Pancreas (tissue), 10 donors: ENCODE measurements at regions not wholly inside any gene's neighbourhood (a gene's known extent, or its start where the extent isn't known, plus 50 kb on each side); places are given as distances from the start of the nearest gene placed in this dataset.
A peak's percentile ranks its signal among the peaks of the same experiment; 100 is the strongest.

Experiments used
- ATAC-seq, 4 donors: fragments of 200-7000 bp; cut with Tn5 transposase; one replicate each; pipeline versions ENCODE4 v1.8.0 to v1.9.1; 2020; ENCODE audit warnings: mild to moderate bottlenecking in 4 of 4, moderate library complexity in 4 of 4
- DNase-seq, 6 donors: peaks; one replicate each; pipeline ENCODE4 v3.0.0-alpha.2; 2020
- FAIRE-seq: peaks from 2 replicates; lab custom pipeline; 2012; peaks lifted over from hg19 to GRCh38; lab: Jason Lieb, UNC
- H3K27ac ChIP-seq, 4 donors: fragments of 200-600 bp; sonication (generic); 1 replicate in 3 of 4; 2 replicates in 1 of 4; pipeline versions ENCODE4 v1.5.0 to v1.8.0; 2020
- H3K27me3 ChIP-seq, 4 donors: fragments of 200-600 bp; one replicate each; pipeline ENCODE4 v1.8.0; 2021
- H3K36me3 ChIP-seq, 3 donors: fragments of 200-600 bp; sonication (generic) in 1 of 3; one replicate each; pipeline versions ENCODE4 v1.5.0 to v1.8.0; 2020 to 2021
- H3K4me1 ChIP-seq, 3 donors: fragments of 200-600 bp; one replicate each; pipeline ENCODE4 v1.8.0; 2021
- H3K4me3 ChIP-seq, 4 donors: fragments of 200-600 bp; sonication (generic) in 2 of 4; one replicate each; pipeline versions ENCODE4 v1.5.0 to v1.8.0; 2020 to 2021
- H3K9me3 ChIP-seq, 4 donors: fragments of 200-600 bp; one replicate each; pipeline ENCODE4 v1.8.0; 2021
- WGBS, 2 donors: extraction: QIAGEN DNeasy Blood & Tissue Kit; methylation state at CpG; one replicate each; pipeline ENCODE4 v1.1.7; 2013; 5-methylcytosine and 5-hydroxymethylcytosine counted together
- intact Hi-C, 3 donors: fragments of 100-400 bp; cut with DNase I; formaldehyde crosslinking; loops; one replicate each; pipeline versions ENCODE4 v1.11.1 to v1.14.2; 2022
- TF ChIP-seq, protein P1 (sequence below), 4 donors: fragments of 200-600 bp; sonication (generic) in 3 of 4; IDR thresholded peaks; one replicate each; pipeline versions ENCODE4 v1.5.0 to v1.8.0; 2021; ENCODE audit warnings: antibody characterized with exemption in 4 of 4
- donor health status: healthy with polysubstance abuse.
- donor health status: DM: no; HTN: no; CAD: no; lungs with moderate emphysema.
- donor health status: DM: no; HTN: no; CAD: no.
- donor health status: control.
- donor health status: control.
- donor health status: Bipolar disorder and iron deficiency.
- donor health status: DM: yes; HTN: yes; CAD: no.
- donor health status: DM: no; HTN: no; CAD: no.
- donor health status: DM: no; HTN: no; CAD: no.
- donor health status: DM: yes; HTN: yes; CAD: no.

DNA sequence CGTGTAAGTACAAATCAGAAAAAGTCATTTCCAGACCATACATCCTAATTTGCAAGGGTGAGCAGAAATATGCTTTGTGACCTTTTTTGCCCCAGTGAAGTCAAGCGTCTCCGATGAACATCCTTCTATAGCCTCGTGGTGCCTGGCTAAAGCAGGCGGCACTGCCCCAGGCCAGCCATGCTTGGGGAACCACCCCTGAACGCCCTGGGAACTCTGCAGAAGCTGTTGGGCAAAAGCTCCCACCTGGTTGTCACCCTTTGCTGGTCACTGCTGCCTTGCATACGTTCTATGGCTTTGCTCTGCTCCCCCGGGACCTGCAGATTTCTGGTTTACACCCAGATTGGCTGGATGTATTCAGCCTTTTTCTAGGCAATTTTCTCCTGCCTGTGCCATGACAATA is 256.4 kb downstream of the SS18 start:
- Histone ChIP-seq H3K4me1 (no peaks in the 10 kb centered on the region), H3K27ac (no peak overlapping the region), H3K9me3 (no peaks in the 10 kb centered on the region), H3K36me3 (no peaks in the 10 kb centered on the region), H3K27me3 (no peaks in the 10 kb centered on the region), H3K4me3 (no peak overlapping the region)
- WGBS, 2 donors: 61 to 70% methylated on average over 8 of the region's 8 CpGs
- TF ChIP-seq, protein P1, sequence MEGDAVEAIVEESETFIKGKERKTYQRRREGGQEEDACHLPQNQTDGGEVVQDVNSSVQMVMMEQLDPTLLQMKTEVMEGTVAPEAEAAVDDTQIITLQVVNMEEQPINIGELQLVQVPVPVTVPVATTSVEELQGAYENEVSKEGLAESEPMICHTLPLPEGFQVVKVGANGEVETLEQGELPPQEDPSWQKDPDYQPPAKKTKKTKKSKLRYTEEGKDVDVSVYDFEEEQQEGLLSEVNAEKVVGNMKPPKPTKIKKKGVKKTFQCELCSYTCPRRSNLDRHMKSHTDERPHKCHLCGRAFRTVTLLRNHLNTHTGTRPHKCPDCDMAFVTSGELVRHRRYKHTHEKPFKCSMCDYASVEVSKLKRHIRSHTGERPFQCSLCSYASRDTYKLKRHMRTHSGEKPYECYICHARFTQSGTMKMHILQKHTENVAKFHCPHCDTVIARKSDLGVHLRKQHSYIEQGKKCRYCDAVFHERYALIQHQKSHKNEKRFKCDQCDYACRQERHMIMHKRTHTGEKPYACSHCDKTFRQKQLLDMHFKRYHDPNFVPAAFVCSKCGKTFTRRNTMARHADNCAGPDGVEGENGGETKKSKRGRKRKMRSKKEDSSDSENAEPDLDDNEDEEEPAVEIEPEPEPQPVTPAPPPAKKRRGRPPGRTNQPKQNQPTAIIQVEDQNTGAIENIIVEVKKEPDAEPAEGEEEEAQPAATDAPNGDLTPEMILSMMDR (IDR thresholded peaks at IDR 0.05): no peak
- intact Hi-C loops: no loop called here
- DNase-seq: no peak
- FAIRE-seq: no peak
- ATAC-seq: no peak

DNA sequence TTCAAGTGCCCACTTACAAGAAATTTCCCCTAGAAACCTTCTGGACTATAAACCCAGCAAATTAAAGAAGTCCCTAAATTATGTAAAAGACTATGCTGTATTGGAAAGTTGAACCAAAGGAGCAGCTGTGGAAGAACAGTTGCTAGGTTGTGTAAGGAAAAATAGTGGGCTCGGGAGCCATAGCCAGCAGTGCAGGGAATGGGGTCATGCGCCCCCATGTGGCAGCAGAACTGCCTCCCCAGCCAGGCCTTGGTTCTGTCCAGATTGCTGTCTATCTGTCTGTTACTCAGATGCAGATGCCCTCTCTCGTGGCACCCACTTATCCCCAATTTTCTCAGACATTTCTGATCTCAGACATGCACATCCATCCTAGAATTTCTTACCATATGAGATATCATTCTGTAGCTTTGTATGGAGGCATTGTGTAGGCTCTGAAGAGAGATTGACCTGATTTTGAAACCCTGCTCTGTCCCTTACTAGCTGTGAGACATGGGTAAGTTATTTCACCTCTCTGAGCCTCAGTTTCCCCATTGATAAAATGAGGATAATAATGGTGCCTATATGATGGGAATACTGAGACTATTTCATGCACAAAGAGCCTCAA is 258.3 kb downstream of the SS18 start:
- DNase-seq: peak in 5 of 6 donors; percentile 6 to 62 (median 24)
- no peaks in the 10 kb centered on the region for H3K27me3 ChIP-seq
- H3K27ac ChIP-seq: no peak overlapping the region
- TF ChIP-seq, protein P1 (IDR thresholded peaks at IDR 0.05): peak in 3 of 4 donors; percentile 27 to 42 (median 35)
- intact Hi-C loops: no loop called here
- H3K36me3 ChIP-seq: no peaks in the 10 kb centered on the region
- H3K4me3 ChIP-seq: no peak overlapping the region
- H3K4me1 ChIP-seq: no peaks in the 10 kb centered on the region
- 15 to 19% methylated on average over 3 of the region's 3 CpGs for WGBS, 2 donors
- no peaks in the 10 kb centered on the region for H3K9me3 ChIP-seq
- ATAC-seq: peak in 3 of 4 donors; percentile 64 to 74 (median 73)
- no peak for FAIRE-seq

DNA sequence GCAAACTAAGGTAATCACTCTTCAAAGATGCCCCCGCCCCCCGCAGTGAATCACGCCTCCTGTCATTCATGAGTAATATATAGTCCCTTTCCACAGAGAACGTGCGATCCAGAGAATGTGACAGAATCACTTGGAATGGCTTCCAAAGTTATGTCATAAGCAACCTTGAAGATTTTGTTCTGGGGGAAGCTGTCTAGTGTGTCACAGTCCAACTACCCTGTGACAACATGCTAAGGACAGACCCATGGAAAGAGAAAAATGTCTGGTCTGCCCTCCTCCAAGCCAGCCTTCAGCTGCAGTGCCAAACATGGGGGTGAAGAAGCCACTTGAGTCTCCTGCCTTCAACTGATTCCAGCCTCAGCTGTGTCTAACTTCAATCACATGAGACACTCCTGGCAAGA is 259.1 kb downstream of the SS18 start:
- DNase-seq (no peak), FAIRE-seq (no peak), ATAC-seq (no peak)
- no peak overlapping the region for H3K27ac ChIP-seq
- H3K27me3 ChIP-seq: no peaks in the 10 kb centered on the region
- no peaks in the 10 kb centered on the region for H3K4me1 ChIP-seq
- no peaks in the 10 kb centered on the region for H3K9me3 ChIP-seq
- H3K36me3 ChIP-seq: no peaks in the 10 kb centered on the region
- TF ChIP-seq, protein P1 (IDR thresholded peaks at IDR 0.05): no peak
- intact Hi-C loops: no loop called here
- H3K4me3 ChIP-seq: no peak overlapping the region
- 59 to 73% methylated on average over 5 of the region's 5 CpGs for WGBS, 2 donors

DNA sequence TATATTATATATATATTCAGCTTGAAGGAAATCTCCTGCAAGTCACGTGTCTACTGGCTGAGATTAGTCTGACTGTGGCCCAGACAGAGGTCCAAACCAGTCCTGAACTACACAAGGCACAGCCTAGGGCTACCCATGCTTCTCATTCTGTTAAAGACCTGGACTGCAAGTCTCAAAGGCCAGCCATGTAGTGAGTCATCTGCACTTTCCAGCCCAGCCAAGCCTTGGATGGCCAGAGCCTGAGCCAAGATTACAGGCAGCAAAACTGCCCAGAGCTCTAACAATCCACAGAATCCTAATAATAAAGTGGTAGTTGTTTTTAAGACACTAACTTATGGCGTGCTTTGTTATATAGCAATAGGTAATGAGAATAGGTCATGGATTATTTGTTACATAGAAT is 259.6 kb downstream of the SS18 start:
- no peak overlapping the region for H3K27ac ChIP-seq
- H3K27me3 ChIP-seq: no peaks in the 10 kb centered on the region
- FAIRE-seq: no peak
- 80% methylated on average over 2 of the region's 2 CpGs for WGBS, 2 donors
- TF ChIP-seq, protein P1 (IDR thresholded peaks at IDR 0.05): no peak
- DNase-seq: no peak
- no peaks in the 10 kb centered on the region for H3K4me1 ChIP-seq
- H3K36me3 ChIP-seq: no peaks in the 10 kb centered on the region
- peak in 3 of 4 donors; percentile 34 to 70 (median 39) for ATAC-seq
- no peak overlapping the region for H3K4me3 ChIP-seq
- intact Hi-C loops: no loop called here
- no peaks in the 10 kb centered on the region for H3K9me3 ChIP-seq

DNA sequence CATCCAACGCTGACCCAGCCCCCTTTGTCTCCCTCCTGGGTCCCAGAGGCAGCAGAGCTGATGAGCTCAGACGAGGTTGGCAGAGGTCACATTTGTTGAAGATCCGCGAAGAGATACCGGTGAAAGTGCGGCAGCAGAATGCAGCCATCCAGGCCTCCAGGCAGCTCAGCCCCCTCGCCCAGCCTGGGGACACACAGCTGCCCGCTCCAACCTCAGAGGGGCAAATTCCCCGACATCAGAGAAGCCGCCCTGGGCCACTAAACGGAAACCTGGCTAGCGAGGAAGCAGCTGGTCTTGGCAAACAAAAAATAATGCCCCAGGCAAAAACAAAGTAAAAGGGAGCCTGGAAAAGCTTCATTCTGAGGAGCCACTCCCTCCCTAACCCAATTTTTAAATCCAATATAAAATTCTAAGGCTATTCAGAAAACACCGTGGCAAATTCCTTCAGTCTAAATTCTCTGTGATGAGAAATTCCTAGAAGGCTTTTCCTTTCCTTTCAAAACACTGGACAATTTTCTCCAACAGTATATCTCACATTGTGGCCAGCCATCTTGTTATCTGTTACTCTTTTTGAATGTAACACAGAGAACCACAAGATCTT is 262.4 kb downstream of the SS18 start:
- DNase-seq (no peak), FAIRE-seq (no peak), ATAC-seq (no peak)
- Histone ChIP-seq H3K36me3 (no peaks in the 10 kb centered on the region), H3K4me1 (no peaks in the 10 kb centered on the region), H3K9me3 (no peaks in the 10 kb centered on the region), H3K27ac (no peak overlapping the region), H3K4me3 (no peak overlapping the region), H3K27me3 (no peaks in the 10 kb centered on the region)
- intact Hi-C loops: no loop called here
- WGBS, 2 donors: 57 to 61% methylated on average over 13 of the region's 13 CpGs
- TF ChIP-seq, protein P1 (IDR thresholded peaks at IDR 0.05): no peak
